HS-27A (cell line): ENCODE measurements at regions not wholly inside any gene's neighbourhood (a gene's known extent, or its start where the extent isn't known, plus 50 kb on each side); places are given as distances from the start of the nearest gene placed in this dataset.
"Not testable (repeated sequence)": the region's sequence is repeated elsewhere in the genome, so short reads cannot be mapped to it uniquely, and the experiment has no call there.

Experiments
- DNase-seq: peaks from one replicate; pipeline ENCODE4 v3.0.0-alpha.2; 2012; ENCODE audit warnings: low read depth, missing footprints

DNA sequence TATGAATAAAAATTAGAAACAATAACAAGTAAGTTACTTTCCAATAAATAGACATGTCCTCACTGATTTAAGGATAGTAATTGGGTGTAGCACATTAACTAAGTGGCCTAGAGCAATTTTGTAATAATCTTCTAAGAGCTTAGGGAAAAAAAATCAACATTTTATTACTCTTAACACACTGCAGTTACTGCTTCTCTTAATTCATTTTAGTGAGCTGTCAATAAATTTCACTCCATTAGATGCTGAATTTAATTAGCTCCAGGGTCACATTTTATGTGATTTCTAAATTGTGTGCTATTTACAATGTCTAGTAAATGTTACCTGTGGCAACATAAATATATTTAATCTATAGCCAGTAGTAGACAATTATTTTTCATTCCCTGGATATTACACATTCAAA is 612.0 kb downstream of the C4orf33 start:
- DNase-seq: no peak

DNA sequence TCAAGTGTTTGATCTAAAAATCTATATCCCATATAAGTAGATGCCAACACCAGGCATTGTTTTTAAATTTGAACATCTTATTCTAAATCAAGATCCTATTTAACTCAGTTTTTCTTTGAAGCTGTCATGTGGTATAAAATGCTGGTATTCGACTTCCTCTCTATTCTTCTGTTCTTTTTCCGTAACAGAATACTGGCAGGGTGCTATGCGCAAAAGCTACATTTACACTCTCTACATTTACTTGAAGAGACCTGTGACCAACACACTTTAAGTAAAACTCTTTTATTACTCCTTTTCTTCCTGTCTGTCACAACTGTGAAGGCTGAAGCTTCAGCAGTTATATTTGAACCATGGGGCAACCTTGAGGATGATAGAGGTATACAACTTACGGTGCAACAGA is 612.8 kb downstream of the C4orf33 start:
- DNase-seq: no peak

- DNase-seq: no peak
These were observed 642.2 kb downstream of the C4orf33 start for GRCh38 chr4:129738175-129738574.

- DNase-seq: no peak
These were observed 651.8 kb downstream of the C4orf33 start for GRCh38 chr4:129747756-129748155.

DNA sequence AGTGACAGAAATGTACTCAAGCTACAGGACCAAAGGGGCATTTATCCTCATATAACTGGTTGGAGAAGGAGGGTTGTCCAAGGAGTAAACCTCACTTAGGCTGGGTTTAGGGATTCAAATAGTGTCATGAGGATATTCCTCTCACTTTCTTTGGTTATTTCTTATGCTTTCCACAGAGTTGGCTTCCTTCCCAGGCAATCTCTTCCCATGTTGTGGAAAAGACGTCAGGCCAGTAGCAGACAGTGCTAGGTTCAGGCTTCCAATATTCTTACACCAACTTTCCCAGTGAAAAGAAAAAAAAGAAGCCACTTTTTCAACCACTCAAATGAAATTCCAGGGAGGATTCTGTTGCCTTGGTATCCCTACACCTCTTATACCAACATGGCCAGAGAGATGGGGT is 653.0 kb downstream of the C4orf33 start:
- no peak for DNase-seq

DNA sequence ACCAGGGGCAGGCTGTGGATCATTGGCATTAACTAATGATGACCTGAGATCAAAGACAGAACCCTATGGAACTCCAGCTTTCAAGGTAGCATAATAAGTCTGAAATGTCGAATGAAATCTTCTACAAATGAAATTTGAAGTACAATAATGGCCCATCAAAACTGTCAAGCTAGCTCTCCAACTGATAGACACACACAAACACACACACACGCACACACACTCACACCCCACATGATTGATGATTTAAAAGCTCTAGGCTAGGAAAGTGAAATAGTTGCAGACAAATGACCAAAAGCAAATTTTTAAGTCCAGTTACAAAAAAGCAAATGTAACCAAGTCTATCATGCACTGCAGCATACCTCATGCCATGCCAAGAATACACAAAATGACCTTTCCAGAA is 655.7 kb downstream of the C4orf33 start:
- DNase-seq: no peak

DNA sequence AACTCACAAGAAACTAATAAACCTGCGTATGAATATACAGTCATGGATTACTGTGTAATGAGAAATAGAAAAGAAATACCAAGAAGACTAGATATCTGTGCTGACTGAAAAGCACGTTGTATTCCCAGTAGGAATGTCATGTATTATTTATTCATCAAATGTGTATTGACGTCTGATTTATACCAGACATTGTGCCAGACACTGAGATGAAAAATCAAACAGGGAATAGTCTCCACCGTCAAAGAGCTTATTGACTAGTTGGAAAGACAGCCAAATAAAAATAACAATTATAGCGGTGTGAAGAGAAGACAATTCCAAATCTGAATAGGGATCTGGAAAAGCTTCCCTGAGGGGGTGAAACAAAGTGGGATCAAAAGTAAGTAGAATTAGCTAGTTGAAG is 687.6 kb downstream of the C4orf33 start:
- DNase-seq: no peak

DNA sequence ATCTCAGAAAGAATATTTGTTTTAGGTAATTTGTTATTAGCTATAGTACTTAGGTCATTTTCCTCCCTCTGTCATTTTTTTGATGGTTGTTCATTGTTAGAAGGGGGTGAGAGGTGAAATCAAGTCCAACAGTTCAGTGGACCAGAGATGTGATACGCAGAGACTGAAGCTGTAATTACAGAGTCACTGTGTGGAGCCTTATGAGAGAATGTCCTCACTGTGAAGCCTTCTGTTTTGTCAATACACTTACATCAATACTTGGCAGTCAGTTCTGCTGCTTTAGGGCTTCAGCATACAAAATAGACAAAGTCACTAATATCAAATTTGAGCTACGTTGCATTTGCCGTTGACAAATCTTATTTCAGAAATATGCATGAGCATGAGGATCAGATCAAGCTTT is 692.5 kb downstream of the C4orf33 start:
- DNase-seq: no peak

- no peak for DNase-seq
These were observed 708.6 kb downstream of the C4orf33 start for GRCh38 chr4:129804461-129804981.

- no peak for DNase-seq
These were observed 711.0 kb downstream of the C4orf33 start for GRCh38 chr4:129806986-129807385.

- no peak for DNase-seq
These were observed 712.3 kb downstream of the C4orf33 start for GRCh38 chr4:129808242-129808641.

GRCh38 chr4:129821073-129821472 is 725.1 kb downstream of the C4orf33 start:
- no peak for DNase-seq

DNA sequence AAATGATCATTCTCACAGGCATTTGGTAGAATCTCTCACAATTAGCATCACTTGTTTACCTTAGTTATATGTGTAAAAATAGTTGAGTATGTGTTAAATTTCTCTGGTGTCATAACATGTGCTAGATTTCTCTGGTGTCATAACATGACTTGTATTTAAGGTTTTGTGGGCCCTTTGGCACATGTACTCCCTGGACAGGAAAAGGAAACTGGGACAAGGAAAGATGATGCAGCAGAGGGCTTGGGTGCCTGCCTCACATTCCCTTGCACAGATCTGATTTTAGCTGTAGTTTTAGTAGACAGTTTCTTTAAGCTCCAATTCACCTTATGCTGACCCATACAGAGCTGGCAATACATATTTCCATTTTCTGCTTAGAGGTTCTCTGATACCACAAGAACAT is 726.0 kb downstream of the C4orf33 start:
- DNase-seq: no peak

DNA sequence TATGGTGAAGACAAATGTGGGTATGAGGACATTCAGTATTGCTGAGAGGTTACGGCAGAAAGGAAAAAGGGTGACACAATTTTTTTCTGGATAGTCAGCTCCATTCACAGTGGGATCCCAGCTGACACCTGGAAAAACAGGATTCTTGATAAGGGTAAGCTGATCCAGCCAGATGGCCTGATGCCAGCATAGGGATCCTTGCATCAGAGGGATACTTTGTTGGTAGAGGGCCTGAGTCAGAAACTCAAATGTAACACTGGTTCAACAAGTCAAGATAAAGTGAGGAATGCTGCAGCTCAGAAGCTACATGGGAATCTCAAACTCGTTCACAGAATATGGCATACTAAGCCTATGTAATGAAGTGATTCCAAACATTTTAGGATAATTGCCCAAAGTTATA is 726.7 kb downstream of the C4orf33 start:
- DNase-seq: no peak

GRCh38 chr4:129823105-129823504 is 727.2 kb downstream of the C4orf33 start:
- no peak for DNase-seq

GRCh38 chr4:129829373-129829772 is 733.4 kb downstream of the C4orf33 start:
- no peak for DNase-seq

DNA sequence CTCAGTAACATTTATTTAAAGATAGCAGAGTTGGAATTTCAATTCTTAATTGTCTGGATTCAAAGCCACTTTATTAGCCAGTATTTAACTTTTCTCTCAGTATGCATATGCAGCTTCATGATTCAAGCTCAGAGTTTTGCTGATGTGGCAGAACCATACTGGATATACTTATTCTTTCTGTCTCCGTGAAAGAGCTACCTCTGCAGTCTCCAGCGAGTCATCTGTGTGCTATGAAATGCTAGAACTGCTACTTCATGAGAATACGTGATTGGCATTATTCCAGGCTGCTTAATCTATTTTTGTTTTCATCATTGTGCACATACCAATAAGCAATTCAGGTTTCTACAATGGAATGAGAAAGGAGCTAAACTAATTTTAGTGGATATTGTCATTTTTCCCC is 743.7 kb downstream of the C4orf33 start:
- no peak for DNase-seq

- DNase-seq: no peak
These were observed 746.1 kb downstream of the C4orf33 start for GRCh38 chr4:129842096-129842495.

- no peak for DNase-seq
These were observed 756.5 kb downstream of the C4orf33 start for GRCh38 chr4:129852434-129852833.

GRCh38 chr4:129853685-129854467 is 757.9 kb downstream of the C4orf33 start:
- DNase-seq: not testable (repeated sequence)

- no peak for DNase-seq
These were observed 766.5 kb downstream of the C4orf33 start for GRCh38 chr4:129862461-129862860.

- DNase-seq: no peak
These were observed 767.3 kb downstream of the C4orf33 start for GRCh38 chr4:129863206-129863605.

- no peak for DNase-seq
These were observed 788.0 kb downstream of the C4orf33 start for GRCh38 chr4:129883996-129884395.

DNA sequence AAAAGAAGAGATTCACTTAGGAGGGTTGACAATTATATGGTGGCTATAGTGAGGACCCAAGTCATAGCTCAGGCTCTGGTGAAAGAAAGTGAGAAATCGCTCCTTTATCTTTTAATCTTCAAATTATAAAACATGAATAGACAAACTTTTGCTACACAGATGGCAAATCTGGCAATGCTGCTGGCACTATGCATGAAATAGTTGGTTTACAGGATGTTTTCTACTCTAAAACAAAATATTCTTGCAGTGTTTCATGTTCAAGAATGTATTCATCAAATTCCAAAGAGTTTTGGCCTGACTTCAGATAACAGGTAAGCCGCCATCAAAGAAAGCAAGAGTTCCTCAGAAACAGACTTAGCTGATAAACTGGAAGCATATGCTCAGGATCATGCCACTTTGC is 801.2 kb downstream of the C4orf33 start:
- DNase-seq: no peak
